Erythroblast (primary cell): ENCODE measurements at regions not wholly inside any gene's neighbourhood (a gene's known extent, or its start where the extent isn't known, plus 50 kb on each side); places are given as distances from the start of the nearest gene placed in this dataset.

Experiments
- GATA1 ChIP-seq: IDR thresholded peaks from 2 replicates; pipeline ENCODE4 v1.6.1; 2011; ENCODE audit warnings: low read depth, mild to moderate bottlenecking, control low read depth, low read length, moderate library complexity
- POLR2A ChIP-seq: IDR thresholded peaks from 2 replicates; pipeline ENCODE4 v1.6.1; 2011; ENCODE audit warnings: mild to moderate bottlenecking, low read length

DNA sequence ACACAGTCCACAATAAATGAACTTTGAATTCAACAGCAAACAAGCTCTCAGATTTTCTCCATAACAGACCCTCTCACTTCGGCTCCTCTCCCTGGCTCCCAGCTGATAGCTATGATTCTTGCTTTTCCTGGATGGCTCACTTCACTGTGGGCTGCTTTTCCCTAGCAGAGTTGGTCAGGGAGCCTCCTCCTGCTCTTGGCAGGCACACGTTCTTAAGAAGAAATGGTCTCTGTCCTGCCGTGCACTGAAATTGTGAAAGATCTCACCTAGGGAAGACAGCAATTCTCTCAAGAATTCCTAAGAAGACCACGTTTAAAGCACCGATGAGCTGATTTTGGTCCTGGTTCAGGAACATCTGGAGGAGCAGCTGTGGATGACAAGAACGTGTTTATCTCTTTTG is 148.5 kb upstream of the KCNK2 start:
- TF ChIP-seq POLR2A (no peak), GATA1 (no peak)
